Body of pancreas (tissue), 4 donors: ENCODE measurements at regions not wholly inside any gene's neighbourhood (a gene's known extent, or its start where the extent isn't known, plus 50 kb on each side); places are given as distances from the start of the nearest gene placed in this dataset.

Experiments used
- ATAC-seq: fragments of 150-250 bp; one replicate; pipeline ENCODE4 v1.9.1; 2016
- DNase-seq, 4 donors: peaks; one replicate each; pipeline ENCODE4 v3.0.0-alpha.2; 2019
- H3K27ac ChIP-seq, 4 donors: fragments of 200-600 bp; sonication (generic); 1 replicate in 3 of 4; 2 replicates in 1 of 4; pipeline versions ENCODE4 v1.5.1 to v1.6.1; 2016 to 2019; ENCODE audit warnings: mild to moderate bottlenecking in 1 of 4, mixed read lengths in 1 of 4, moderate library complexity in 1 of 4
- H3K27me3 ChIP-seq, 2 donors: fragments of 200-600 bp; sonication (generic); one replicate each; pipeline ENCODE4 v1.6.0; 2016; ENCODE audit warnings: mild to moderate bottlenecking in 1 of 2
- H3K36me3 ChIP-seq, 2 donors: fragments of 200-600 bp; sonication (generic); replicated peaks in 1 of 2; 2 replicates each; pipeline ENCODE4 v1.5.1; 2016; ENCODE audit warnings: low read depth in 2 of 2; ENCODE audit not compliant: insufficient read depth in 1 of 2
- H3K4me1 ChIP-seq: fragments of 200-600 bp; sonication (generic); one replicate; pipeline ENCODE4 v1.6.0; 2016
- H3K4me3 ChIP-seq, 2 donors: fragments of 200-600 bp; sonication (generic); 1 replicate in 1 of 2; 2 replicates in 1 of 2; pipeline ENCODE4 v1.5.1; 2016 to 2019
- H3K9me3 ChIP-seq, 3 donors: fragments of 200-600 bp; sonication (generic); 1 replicate in 2 of 3; 2 replicates in 1 of 3; pipeline ENCODE4 v1.5.1; 2016
- CTCF ChIP-seq, 7 experiments: fragments of 450-650 bp in 4 of 7; fragments of 200-600 bp in 3 of 7; sonication (generic) in 3 of 7; IDR thresholded peaks; one replicate each; pipeline ENCODE4 v1.5.1; 2016 to 2019; ENCODE audit warnings: antibody characterized with exemption in 7 of 7
- POLR2A ChIP-seq, 3 donors: fragments of 450-650 bp; IDR thresholded peaks; one replicate each; pipeline ENCODE4 v1.6.1; 2016; ENCODE audit warnings: antibody characterized with exemption in 3 of 3, mild to moderate bottlenecking in 2 of 3
- WGBS, 2 donors: methylation state at CpG; one replicate each; pipeline ENCODE4 v1.1.5; 2017; 5-methylcytosine and 5-hydroxymethylcytosine counted together
- intact Hi-C: fragments of 100-400 bp; cut with DNase I; formaldehyde crosslinking; loops from one replicate; pipeline ENCODE4 v1.15.1; 2023

GRCh38 chr10:1814556-1814955 is 77.2 kb upstream of the ADARB2 start:
- TF ChIP-seq CTCF (IDR thresholded peaks at IDR 0.05): no peak
- no peak for TF ChIP-seq POLR2A (IDR thresholded peaks at IDR 0.05)
- intact Hi-C loops: no loop called here
- Histone ChIP-seq H3K4me3 (no peak overlapping the region), H3K9me3 (no peaks in the 10 kb centered on the region), H3K4me1 (no peaks in the 10 kb centered on the region), H3K27me3 (peaks cover 0 to 4% of the 10 kb centered on the region in 2 donors), H3K36me3 (no peaks in the 10 kb centered on the region), H3K27ac (no peak overlapping the region)
- ATAC-seq (no peak), DNase-seq (no peak)
- 66 to 73% methylated on average over 1 of the region's 1 CpG for WGBS, 2 donors

GRCh38 chr10:1809139-1809741 is 71.9 kb upstream of the ADARB2 start:
- intact Hi-C loops: no loop called here
- no peak for DNase-seq
- Histone ChIP-seq H3K4me1 (no peaks in the 10 kb centered on the region), H3K9me3 (no peaks in the 10 kb centered on the region), H3K36me3 (no peaks in the 10 kb centered on the region), H3K4me3 (no peak overlapping the region), H3K27me3 (no peaks in the 10 kb centered on the region), H3K27ac (no peak overlapping the region)
- no peak for TF ChIP-seq CTCF (IDR thresholded peaks at IDR 0.05)
- TF ChIP-seq POLR2A (IDR thresholded peaks at IDR 0.05): no peak
- ATAC-seq: no peak
- WGBS, 2 donors: 84 to 86% methylated on average over 27 of the region's 27 CpGs

GRCh38 chr10:1807924-1808323 is 70.6 kb upstream of the ADARB2 start:
- H3K36me3 ChIP-seq: no peaks in the 10 kb centered on the region
- intact Hi-C loops: no loop called here
- no peak for TF ChIP-seq CTCF (IDR thresholded peaks at IDR 0.05)
- no peak for TF ChIP-seq POLR2A (IDR thresholded peaks at IDR 0.05)
- H3K4me1 ChIP-seq: no peaks in the 10 kb centered on the region
- ATAC-seq (no peak), DNase-seq (no peak)
- 80 to 82% methylated on average over 25 of the region's 25 CpGs for WGBS, 2 donors
- no peak overlapping the region for H3K4me3 ChIP-seq
- H3K27me3 ChIP-seq: no peaks in the 10 kb centered on the region
- no peaks in the 10 kb centered on the region for H3K9me3 ChIP-seq
- no peak overlapping the region for H3K27ac ChIP-seq

DNA sequence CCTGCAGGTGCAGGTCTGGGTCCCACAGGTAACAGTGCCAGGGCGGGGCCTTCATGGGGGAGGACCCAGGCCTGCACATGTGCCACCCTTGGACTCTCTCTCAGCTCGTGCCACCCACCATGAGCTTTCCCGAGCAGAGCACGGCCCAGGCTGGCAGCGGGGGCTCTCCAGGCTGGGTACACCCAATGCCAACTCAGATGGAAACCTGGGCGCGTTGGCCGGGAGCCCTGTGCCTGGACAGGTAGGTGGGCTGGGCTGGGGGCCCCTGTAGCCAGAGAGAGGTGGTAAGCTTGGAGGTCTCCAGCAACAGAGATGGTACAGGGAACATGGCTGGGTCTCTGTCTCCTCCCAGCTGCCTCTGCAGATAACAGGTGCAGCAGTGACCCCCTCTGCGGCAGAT is 69.9 kb upstream of the ADARB2 start:
- Histone ChIP-seq H3K4me3 (no peak overlapping the region), H3K36me3 (no peaks in the 10 kb centered on the region), H3K9me3 (no peaks in the 10 kb centered on the region), H3K27me3 (no peaks in the 10 kb centered on the region), H3K4me1 (no peaks in the 10 kb centered on the region), H3K27ac (no peak overlapping the region)
- no peak for DNase-seq
- TF ChIP-seq POLR2A (IDR thresholded peaks at IDR 0.05): no peak
- no peak for TF ChIP-seq CTCF (IDR thresholded peaks at IDR 0.05)
- WGBS, 2 donors: 68 to 81% methylated on average over 9 of the region's 9 CpGs
- intact Hi-C loops: no loop called here
- no peak for ATAC-seq

- intact Hi-C loops: no loop called here
- Histone ChIP-seq H3K27me3 (no peaks in the 10 kb centered on the region), H3K9me3 (no peaks in the 10 kb centered on the region), H3K4me3 (no peak overlapping the region), H3K36me3 (no peaks in the 10 kb centered on the region), H3K27ac (no peak overlapping the region), H3K4me1 (no peaks in the 10 kb centered on the region)
- WGBS, 2 donors: 84 to 86% methylated on average over 2 of the region's 2 CpGs
- no peak for DNase-seq
- TF ChIP-seq POLR2A (IDR thresholded peaks at IDR 0.05) (no peak), CTCF (IDR thresholded peaks at IDR 0.05) (no peak)
- ATAC-seq: no peak
These were observed 65.1 kb upstream of the ADARB2 start for GRCh38 chr10:1802413-1802812.
